ENCODE measurements at regions not wholly inside any gene's neighbourhood (a gene's known extent, or its start where the extent isn't known, plus 50 kb on each side); places are given as distances from the start of the nearest gene placed in this dataset.
A peak's percentile ranks its signal among the peaks of the same experiment; 100 is the strongest.

- DNase-seq: no peak
Measured at GRCh38 chr2:176544991-176545956, 276.0 kb downstream of the MTX2 start.

GRCh38 chr2:176546550-176546949, 277.3 kb downstream of the MTX2 start:
- no peak for DNase-seq

GRCh38 chr2:176552501-176553135, 283.4 kb downstream of the MTX2 start:
- DNase-seq: no peak

- peak; percentile 6 to 19 for DNase-seq
Measured at GRCh38 chr2:176553685-176554100, 284.5 kb downstream of the MTX2 start.

GRCh38 chr2:176554101-176555048, 285.1 kb downstream of the MTX2 start:
- DNase-seq: peak in 1 of 2 donors; percentile 57

- DNase-seq: no peak
Measured at GRCh38 chr2:176555112-176555511, 285.9 kb downstream of the MTX2 start.

GRCh38 chr2:176555781-176556180, 286.5 kb downstream of the MTX2 start:
- DNase-seq: no peak

GRCh38 chr2:176556373-176556772, 287.1 kb downstream of the MTX2 start:
- no peak for DNase-seq

- no peak for DNase-seq
Measured at GRCh38 chr2:176557821-176558220, 288.6 kb downstream of the MTX2 start.

- no peak for DNase-seq
Measured at GRCh38 chr2:176558574-176559140, 289.4 kb downstream of the MTX2 start.

GRCh38 chr2:176560296-176560695, 291.1 kb downstream of the MTX2 start:
- no peak for DNase-seq

- DNase-seq: no peak
Measured at GRCh38 chr2:176561706-176562105, 292.5 kb downstream of the MTX2 start.

- no peak for DNase-seq
Measured at GRCh38 chr2:176562359-176563078, 293.3 kb downstream of the MTX2 start.

GRCh38 chr2:176565641-176566323, 296.5 kb downstream of the MTX2 start:
- DNase-seq: no peak

GRCh38 chr2:176566496-176566895, 297.3 kb downstream of the MTX2 start:
- DNase-seq: no peak

- no peak for DNase-seq
Measured at GRCh38 chr2:176566961-176567360, 297.7 kb downstream of the MTX2 start.

GRCh38 chr2:176567361-176567760, 298.1 kb downstream of the MTX2 start:
- no peak for DNase-seq

- no peak for DNase-seq
Measured at GRCh38 chr2:176569574-176569973, 300.3 kb downstream of the MTX2 start.

GRCh38 chr2:176573612-176574483, 304.6 kb downstream of the MTX2 start:
- no peak for DNase-seq

Measured in CD4-positive, alpha-beta T cell treated with Interferon alpha-2 for 1 hour (primary cell).